Fibroblast of skin of right biceps (primary cell): ENCODE measurements at regions not wholly inside any gene's neighbourhood (a gene's known extent, or its start where the extent isn't known, plus 50 kb on each side); places are given as distances from the start of the nearest gene placed in this dataset.

Experiments used
- DNase-seq: peaks from one replicate; pipeline ENCODE4 v3.0.0-alpha.2; 2013

DNA sequence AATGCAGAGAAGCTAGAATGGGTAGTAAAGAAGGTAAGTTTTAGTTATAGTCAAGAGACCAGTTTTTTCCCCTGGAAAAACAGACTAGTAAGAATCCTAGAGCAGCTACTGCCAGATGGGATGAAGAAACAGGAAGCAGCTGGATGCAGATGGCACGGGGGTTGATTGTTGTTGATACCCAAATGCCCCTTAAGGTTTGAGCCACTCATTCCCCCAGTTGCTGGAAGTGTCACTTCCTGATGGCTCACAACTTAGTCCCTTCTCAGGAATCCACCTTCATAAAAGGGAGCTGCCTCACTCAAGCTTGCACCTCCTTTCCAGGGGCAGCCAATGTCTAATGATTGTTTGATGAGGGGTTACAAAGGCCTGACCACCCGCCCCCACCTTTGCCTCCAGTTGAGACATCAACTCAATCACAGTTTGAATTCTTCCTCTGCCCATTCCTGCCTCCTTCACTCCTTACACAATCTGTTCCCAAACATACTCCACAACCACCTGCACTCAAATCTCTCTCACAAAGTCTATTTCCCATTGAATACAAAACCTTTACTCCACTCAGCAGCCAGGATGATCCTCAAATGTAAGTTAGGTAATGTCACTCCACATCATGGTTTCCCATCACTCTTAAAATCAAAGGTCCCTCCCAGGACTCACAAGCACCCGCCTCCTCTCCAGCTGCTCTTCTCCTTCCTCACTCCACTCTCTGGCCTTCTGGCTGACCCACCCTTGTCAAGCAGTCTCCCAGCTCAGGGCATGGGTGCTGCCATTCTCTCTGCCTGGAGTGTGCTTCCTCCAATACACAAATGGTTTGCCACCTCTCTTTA lies 450.1 kb upstream of the THBS1 start:
- no peak for DNase-seq

DNA sequence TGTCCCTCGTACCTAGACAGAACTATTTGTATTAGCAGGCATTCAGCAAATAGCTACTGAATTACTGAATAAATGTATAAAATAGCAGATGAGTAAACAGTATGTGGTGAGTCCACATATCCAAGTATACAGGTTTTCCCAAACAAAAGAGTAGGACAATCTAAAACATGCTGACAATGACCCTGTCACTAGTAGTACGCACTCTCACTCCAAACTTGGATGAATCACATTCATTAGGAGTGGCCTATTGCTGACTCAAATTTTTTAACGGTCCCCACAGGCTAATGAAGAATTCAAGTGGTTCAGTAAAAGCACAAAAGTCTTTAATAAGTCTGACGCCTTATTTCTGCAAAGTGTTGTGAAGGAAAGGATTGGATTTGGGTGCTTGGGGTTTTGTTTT lies 449.3 kb upstream of the THBS1 start:
- peak; percentile 72 for DNase-seq

DNA sequence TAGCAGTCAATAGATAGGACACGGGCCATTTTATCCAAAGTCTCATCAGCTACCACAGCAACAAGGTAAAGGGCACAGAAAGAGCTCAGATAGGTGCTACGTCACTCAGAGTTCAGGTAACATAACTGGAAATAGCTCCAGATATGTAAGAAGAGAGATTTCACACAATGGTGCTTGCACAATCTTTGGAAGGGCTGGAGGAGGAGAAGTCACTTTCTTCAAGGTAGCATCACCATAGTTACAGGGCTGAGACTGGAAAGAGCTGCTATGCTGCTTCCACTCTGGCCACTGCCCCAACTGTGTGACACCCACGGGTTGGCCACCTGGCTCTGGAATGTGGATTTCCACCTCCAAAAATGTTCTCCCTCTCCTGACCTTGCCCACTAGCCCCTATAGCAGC lies 448.8 kb upstream of the THBS1 start:
- no peak for DNase-seq

DNA sequence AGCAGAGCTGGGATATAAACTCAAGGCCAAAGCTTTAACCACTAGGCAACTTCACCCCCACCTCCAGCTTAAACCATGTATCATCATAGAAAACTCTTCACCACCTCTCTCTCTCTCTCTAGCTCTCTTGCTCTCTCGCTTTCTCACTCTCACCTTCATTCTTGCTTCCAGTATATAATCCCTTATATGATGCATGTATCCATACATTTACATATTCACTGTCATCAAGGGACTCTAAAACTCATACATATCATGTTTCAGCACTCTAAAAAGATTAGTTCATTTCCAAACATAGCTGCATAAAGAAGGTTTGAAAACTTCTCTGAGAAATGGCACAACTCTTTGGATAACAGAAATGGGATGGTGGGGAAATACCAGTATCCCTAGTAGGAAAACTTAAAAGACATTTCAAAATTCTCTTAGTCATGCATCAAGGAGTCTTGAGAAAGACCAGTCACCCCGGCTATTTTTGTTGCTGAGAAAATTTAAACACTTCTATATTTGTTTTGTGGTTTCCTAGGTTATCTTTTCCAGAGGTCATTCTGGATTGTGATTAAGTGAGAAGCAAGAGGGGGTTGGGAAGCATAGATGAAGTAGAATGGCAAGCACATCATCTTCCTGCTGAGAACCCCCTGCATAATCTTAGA lies 447.8 kb upstream of the THBS1 start:
- DNase-seq: peak; percentile 96

DNA sequence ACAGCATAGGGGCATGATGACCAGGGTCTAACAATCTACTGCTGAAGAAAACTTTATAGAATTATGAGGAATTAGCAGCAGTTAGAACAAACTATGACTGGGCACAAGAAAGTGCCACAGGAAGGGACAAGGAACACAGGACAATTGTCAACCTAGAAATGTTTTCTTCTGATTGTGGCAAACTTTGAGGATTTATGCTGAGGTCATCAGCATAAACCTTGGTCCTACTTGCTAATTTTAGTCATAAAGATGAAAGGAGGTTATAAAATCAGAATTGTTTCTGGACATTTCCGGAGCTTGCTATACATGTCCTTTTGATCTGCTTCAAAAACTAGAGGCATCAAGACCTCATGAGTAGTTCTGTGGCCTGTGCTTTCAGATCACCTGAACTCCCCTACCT lies 446.6 kb upstream of the THBS1 start:
- DNase-seq: no peak

DNA sequence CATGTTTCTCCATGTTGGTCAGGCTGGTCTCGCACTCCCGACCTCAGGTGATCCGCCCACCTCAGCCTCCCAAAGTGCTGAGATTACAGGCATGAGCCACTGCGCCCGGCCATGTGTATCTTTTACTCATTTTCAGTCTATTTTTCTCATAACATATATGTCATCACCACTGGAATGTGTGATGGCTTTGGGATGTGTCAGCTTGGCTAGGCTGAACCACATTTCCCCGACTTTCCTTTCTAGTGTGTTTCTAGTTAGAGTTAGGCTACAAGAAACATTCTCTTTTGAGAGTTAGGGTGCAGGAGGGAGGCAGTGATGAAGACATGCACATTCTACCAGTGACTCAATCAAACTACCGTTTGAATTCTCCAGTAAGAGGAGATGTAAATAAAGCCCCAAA lies 444.9 kb upstream of the THBS1 start:
- peak; percentile 99 for DNase-seq

DNA sequence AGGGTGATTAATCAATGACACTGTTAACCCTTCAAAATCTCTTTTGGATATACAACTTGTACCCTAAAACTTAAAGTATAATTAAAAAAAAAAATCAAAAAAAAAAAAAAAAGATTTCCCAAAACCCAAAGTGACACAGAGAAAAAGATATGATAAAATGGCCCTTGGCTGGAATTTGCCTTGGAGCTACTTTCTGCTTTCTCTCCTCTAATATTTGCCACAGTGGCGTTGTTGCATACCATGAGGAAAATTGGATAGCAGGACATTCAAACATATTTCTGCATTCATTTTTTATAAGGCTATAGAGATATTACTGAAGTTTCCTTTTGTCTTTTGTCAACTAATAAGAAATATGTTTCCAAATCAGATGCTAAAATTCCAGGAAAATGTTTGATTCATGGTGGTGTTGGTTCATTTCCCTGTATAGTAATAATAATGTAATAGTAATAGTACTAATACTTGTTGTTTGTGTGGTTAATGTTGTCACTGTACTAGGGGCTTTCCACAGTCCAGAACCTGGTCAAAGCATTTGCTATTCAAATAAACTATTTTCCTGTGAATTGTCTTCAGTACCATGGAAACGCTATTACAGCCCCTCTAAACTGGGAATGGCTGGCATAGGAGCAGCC lies 441.3 kb upstream of the THBS1 start:
- no peak for DNase-seq

DNA sequence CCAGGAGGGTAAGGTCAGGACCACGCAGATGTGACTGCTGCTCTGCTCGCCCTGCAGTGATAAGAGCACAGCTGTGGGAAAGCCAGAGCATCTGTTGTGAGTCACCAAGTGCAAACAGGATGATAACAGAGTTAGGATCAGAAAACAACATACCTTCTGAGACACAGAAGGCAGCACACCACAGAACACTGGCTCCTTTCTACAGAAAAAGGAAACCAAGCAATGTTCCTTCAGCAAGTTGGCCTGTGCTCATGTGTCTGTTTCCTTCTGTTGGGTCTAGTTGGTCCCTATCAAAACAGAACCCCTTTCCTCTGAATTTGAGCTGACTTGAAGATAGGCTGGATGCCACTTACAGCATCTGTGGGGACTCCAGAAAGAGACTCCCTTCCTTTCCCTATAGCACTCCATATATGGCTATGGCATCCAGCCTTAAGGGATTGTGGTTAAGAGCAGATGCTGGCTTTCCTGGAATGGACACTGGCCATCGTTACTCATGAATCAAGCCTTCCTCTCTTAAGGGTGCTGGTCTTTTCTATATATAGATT lies 440.7 kb upstream of the THBS1 start:
- DNase-seq: peak; percentile 99

DNA sequence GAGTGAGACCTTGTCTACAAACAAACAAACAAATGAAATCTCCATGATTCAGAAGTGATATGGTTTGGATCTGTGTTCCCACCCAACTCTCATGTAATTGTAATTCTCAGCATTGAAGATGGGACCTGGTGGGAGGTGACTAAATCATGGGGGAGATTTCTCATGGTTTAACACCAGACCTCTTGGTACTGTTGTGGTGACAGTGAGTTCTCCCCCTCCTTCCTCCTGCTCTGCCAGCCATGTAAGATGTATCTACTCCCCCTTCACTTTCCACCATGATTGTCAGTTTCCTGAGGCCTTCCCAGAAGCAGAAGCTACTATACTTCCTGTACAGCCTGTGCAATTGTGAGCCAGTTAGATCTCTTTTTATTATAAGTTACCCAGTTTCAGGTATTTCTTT lies 438.4 kb upstream of the THBS1 start:
- DNase-seq: no peak

DNA sequence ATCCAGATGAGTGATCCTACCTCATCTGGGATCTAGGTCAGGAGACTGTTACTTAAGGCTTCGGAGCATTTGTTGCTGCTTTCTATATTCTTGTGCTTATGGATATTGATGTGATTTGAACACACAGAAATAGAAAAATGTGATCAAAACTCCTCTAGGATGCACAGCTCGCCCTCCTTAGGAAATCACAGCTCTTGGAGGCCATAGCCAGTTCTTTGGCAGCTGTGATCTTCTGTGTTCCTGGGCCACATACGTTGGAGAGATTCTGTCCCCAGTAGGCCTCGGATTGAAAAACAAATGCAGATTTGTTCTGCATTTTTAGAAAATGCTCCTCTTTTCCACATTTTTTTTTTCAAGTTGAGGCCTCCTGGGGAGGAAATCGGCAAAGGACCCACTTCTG lies 437.4 kb upstream of the THBS1 start:
- no peak for DNase-seq

DNA sequence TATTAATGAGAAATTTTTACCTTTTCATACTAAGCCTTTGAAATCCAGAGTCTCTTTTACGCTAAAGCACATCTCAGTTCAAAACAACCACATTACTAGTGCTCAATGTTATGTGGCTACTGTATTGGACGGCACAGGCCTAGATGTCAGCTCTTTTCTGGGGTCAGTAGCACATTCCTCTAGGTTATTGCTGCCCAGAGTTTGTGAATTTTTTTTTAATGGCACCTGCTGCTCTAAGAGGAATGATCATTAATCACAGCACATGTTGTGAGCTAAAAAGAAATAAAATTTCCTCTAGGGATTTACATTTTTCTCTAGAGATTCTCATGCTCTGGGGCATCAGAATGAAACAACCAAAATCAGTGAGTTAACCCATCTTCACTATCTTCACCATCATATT lies 436.8 kb upstream of the THBS1 start:
- DNase-seq: no peak

DNA sequence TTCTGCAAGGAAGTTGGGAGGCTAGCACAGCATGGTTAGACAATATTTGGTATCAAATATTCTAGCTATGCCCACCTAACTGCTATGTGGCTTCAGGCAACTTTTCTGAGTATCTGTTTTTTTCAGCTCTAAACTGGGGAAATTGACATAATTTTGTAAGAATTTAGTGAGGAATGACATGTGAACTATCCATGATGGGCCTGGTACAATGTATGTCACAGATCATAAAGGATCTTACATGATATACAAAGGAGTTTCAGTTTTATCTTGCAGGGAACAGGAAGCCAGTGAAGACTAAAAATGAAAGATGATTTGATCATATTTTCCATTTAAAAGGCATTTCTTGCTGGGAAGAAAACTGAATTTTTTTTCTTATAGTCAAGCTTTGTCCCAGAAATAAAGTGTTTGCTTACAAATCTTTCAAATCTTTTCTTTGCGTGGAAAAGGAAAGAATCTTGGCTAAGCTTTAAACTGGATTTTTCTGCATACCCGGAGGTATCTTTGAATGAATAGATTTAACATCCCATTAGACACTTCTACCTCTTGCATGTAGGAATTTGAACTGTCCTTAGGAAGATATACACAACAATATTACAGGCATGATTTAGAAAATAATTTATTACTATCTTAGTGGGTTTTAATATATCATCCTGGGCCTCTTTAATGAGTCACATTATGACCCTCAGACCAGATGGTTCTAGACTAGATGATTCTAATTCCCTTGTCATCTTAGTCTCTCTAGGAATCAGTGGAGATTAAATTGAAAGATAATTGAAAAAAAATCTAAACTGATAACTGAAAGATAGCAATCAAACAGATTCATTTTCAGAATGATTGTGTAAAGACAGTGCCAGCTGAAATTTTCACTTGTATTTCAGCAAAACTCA lies 436.0 kb upstream of the THBS1 start:
- DNase-seq: peak; percentile 52

DNA sequence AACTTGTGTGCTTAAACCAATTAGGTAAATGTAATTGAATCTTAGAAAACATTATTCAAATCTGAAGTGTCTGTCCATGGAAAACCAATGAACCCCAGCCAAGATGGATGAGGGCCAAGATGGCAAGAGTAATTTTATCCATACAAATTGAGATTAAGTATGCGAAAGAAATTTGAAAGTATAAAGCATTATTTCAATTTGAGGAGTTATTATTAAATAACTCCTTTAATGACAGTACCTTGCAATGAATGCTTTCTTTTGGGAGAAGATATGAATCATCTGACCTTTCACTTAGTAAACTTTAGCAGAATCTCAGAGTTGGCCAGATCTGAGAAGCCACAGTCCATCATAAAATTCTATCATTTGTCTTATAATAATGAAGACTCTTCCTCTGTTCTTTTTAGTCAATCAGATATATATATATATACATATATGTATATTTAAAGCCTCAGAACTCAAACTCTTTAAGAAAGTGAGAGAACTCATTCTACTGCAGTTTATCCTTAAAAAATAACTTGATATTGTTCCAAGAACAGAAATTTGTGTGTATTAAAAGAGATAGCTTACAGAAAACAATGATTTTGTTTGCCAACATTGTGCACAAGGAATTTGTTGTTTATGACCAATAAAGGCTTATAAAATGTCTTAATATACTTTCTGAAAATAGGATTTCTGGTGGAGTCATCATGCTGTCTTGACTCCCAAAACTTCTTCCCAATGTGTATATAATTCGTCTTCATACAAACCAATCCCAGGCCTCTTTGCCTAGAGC lies 434.8 kb upstream of the THBS1 start:
- DNase-seq: peak; percentile 55

DNA sequence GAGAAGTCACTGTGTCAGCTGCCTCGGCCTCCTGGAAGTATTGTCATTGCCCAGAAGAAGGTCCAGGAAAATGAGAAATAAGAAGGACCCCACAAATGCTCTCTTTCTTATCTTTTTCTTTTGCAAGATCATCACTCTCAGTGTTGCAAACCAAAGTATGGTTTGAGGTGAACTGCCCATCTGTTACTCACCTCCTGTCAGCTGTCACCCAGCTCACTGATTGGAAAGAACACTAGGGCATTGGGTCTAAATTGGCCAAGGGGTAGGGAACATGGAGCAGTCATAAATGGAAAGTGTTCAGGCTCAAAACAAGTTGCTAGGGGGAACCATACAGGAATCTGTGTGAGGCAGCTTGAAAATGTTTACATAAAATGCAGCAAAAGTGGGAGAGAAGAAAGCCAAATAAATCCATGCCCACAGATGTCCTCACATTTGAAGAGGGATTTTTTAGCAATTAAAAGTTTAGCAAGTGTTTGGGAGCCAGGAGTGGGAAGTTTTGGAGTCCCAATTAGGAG lies 431.2 kb upstream of the THBS1 start:
- DNase-seq: no peak

DNA sequence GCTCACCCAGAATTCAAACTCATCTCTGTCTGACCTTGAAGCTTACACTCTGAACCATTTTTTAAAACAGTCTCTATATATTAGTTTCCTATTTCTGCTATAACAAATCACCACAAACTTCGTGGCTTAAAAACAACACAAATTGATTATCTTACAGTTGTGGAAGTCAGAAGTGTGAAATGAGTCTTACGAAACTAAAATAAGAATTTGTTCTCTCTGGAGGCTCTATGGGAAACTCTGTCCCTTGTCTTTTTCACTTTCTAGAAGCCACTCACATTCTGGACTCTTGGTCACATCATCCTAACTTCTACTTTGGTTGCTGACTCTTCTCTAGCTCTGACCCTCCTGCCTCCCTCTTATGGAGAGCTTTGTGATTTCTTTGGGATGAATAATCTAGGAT lies 429.3 kb upstream of the THBS1 start:
- DNase-seq: no peak

DNA sequence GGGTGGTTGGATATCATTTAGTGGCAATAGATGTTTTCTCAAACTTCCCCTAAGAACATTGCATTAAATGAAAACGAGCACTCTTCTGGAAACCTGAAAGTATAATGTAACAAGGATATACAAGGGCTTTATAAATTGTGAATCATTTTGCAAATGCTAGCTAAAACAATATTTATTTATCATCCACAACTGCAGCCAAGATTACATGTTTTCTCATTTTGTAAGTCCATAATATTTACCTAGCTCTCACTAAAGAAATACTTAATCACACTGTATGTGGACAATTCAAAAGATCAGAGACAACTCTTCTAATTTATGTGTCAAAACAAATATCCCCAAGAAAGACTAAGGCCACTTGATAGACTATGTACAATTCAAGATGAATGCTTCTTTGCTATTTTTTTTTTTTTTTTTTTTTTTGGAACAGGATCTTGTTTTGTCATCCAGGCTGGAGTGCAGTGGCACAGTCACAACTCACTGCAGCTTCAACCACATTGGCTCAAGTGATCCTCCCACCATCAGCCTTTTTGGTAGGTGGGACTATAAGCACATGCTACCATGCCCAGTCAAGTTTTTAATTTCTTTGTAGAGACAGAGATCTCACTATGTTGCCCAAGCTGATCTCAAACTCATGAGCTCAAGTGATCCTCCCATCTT lies 427.7 kb upstream of the THBS1 start:
- no peak for DNase-seq

DNA sequence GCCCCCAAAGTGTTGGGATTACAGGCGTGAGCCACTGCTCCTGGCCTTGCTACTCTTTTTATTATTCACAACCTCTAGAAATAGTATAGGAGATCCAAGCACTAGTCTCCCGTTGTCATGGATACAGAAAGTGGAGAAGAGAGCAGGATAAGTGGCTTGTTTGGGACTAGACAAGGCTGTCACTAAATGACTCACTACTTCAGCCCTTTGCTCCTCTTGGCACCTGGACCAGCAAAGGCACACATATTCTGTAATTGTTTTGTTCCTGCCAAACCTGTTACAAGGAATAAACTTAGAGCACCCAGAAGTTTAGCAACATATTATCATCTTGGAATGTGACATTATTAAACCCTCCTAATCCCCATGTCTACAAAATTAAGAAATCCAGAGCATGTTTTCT lies 427.2 kb upstream of the THBS1 start:
- DNase-seq: peak; percentile 58

DNA sequence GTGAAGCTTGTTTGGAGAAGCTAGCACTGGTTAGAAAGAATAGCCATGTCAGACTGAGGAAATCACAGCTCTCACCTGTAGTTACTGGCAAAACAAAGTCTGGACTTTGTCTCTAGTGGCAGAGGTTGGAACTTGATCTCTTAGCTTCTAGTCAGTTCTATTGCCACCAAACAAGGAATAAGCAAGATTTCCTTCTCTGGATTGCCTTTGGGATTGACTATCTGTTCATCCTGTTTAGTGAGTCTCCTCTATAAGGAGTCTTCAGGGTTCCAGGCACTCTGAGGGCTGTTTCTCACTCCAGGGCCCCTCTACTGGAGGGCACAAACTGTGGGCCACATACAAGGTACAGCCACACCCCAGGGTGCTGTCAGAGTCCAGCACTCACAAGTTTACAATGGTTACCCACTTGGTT lies 426.6 kb upstream of the THBS1 start:
- no peak for DNase-seq

DNA sequence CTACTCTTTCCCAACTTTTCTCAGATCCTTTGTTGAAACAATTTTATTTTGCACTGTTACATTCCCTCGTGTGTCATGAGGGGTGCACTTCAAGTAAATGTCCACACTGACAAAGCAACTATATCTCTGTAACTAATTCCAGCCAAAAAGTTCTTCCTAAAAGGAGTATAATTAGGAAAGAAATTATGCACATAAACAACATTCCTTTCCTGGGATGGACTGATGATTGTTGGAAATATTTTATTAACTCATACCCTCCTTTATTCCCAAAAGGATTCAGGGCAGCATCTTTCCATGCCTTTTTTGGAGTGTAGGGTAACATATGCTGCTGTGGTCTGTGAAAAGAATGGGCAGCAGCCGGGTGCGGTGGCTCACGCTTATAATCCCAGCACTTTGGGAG lies 426.1 kb upstream of the THBS1 start:
- DNase-seq: peak; percentile 74

DNA sequence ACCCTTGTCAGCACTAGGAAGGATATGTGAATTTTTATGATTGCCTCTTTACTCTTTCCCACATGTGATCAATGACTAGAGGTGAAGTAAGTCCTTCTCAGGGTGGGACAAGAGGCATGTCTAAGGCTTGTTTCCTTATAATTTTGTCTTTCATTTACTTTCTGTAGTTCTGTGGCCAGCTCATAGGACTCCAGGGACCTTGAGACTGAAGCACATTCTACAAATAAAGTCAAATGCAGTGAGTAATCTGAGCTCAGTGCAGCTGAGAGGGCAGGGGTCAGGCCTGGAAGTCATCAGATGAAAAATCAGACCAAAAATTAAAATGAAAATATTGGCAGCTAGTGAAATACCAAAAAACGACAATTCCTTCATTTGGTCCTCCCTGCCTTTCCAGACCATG lies 424.7 kb upstream of the THBS1 start:
- peak; percentile 72 for DNase-seq

DNA sequence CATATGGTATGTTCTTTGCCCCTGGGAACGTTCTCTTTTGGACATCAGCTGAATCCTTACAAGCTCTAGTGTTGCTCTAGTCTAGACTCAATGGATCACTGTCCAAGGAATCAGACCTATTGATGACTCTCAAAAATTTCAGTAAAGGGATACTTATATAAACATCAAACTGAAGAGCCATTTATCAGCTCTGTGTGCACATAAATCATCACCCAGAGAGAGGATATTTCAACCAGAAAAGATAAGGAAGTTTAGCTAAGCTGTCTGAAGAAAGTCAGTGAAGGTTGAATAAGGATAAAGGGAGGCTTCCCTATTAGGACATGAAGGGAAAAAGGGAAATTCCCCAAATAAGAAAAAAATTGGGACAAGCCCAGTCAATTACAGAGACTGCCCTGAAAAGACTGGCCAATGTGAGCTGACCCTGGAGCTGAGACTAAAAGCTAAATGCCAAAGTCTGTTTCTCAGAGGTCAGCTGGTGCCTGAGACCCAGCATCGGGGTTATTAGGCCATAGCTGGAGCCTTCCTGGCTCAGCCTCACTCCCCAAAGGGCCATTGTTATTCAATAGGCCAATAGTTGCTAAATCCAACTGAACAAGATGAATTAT lies 424.1 kb upstream of the THBS1 start:
- no peak for DNase-seq
